Stomach (tissue), 8 donors: ENCODE measurements at regions not wholly inside any gene's neighbourhood (a gene's known extent, or its start where the extent isn't known, plus 50 kb on each side); places are given as distances from the start of the nearest gene placed in this dataset.
"Not testable (repeated sequence)": the region's sequence is repeated elsewhere in the genome, so short reads cannot be mapped to it uniquely, and the experiment has no call there.

Source experiments
- DNase-seq, 2 donors: peaks; one replicate each; pipeline versions ENCODE4 v3.0.0 to v3.0.0-alpha.2; 2013 to 2019
- H3K27ac ChIP-seq, 5 donors: fragments of 200-600 bp in 4 of 5; sonication (generic) in 4 of 5; one replicate each; pipeline ENCODE4 v1.5.1; 2013 to 2019; ENCODE audit warnings: mild to moderate bottlenecking in 1 of 5, moderate library complexity in 1 of 5
- H3K27me3 ChIP-seq, 3 donors: fragments of 200-600 bp; sonication (generic); one replicate each; pipeline ENCODE4 v1.5.1; 2017 to 2019; ENCODE audit warnings: mixed run types in 1 of 3
- H3K36me3 ChIP-seq, 4 donors: fragments of 200-600 bp; sonication (generic); 1 replicate in 3 of 4; 2 replicates in 1 of 4; pipeline ENCODE4 v1.5.1; 2016 to 2019
- H3K4me1 ChIP-seq, 4 donors: fragments of 200-600 bp; sonication (generic); one replicate each; pipeline ENCODE4 v1.5.1; 2016 to 2019
- H3K4me3 ChIP-seq, 4 donors: fragments of 200-600 bp; sonication (generic) in 3 of 4; one replicate each; pipeline ENCODE4 v1.5.1; 2016 to 2019; ENCODE audit warnings: mild to moderate bottlenecking in 1 of 4
- H3K9me3 ChIP-seq, 4 donors: fragments of 200-600 bp; sonication (generic); one replicate each; pipeline ENCODE4 v1.5.1; 2016 to 2019
- EP300 ChIP-seq: sonication (generic); formaldehyde crosslinking; IDR thresholded peaks from one replicate; pipeline ENCODE4 v1.6.1; 2017; ENCODE audit warnings: antibody characterized with exemption
- POLR2A ChIP-seq, 4 donors: fragments of 450-650 bp; IDR thresholded peaks; one replicate each; pipeline ENCODE4 v1.6.1; 2016; ENCODE audit warnings: antibody characterized with exemption in 4 of 4, control low read depth in 2 of 4, mild to moderate bottlenecking in 1 of 4, moderate library complexity in 1 of 4
- POLR2AphosphoS5 ChIP-seq, 3 donors: sonication (generic); formaldehyde crosslinking; IDR thresholded peaks; one replicate each; pipeline ENCODE4 v1.6.1; 2016; ENCODE audit warnings: antibody characterized with exemption in 3 of 3
- WGBS, 5 donors: extraction: QIAGEN DNeasy Blood & Tissue Kit in 3 of 5; methylation state at CpG; one replicate each; pipeline versions ENCODE4 v1.1.5 to v1.1.7; 2013 to 2018; 5-methylcytosine and 5-hydroxymethylcytosine counted together
- intact Hi-C: fragments of 100-400 bp; cut with DNase I; formaldehyde crosslinking; loops from one replicate; pipeline ENCODE4 v1.15.1; 2023; ENCODE audit warnings: low total_unique reads
- TF ChIP-seq, protein P1 (sequence below), 7 experiments: fragments of 450-650 bp in 4 of 7; fragments of 200-600 bp in 3 of 7; sonication (generic) in 3 of 7; IDR thresholded peaks; one replicate each; pipeline ENCODE4 v1.5.1; 2016 to 2019; ENCODE audit warnings: antibody characterized with exemption in 7 of 7, control low read depth in 2 of 7, mild to moderate bottlenecking in 1 of 7
- donor health status: healthy with polysubstance abuse.
- donor health status: Bipolar disorder and iron deficiency.
- donor health status: healthy.

DNA sequence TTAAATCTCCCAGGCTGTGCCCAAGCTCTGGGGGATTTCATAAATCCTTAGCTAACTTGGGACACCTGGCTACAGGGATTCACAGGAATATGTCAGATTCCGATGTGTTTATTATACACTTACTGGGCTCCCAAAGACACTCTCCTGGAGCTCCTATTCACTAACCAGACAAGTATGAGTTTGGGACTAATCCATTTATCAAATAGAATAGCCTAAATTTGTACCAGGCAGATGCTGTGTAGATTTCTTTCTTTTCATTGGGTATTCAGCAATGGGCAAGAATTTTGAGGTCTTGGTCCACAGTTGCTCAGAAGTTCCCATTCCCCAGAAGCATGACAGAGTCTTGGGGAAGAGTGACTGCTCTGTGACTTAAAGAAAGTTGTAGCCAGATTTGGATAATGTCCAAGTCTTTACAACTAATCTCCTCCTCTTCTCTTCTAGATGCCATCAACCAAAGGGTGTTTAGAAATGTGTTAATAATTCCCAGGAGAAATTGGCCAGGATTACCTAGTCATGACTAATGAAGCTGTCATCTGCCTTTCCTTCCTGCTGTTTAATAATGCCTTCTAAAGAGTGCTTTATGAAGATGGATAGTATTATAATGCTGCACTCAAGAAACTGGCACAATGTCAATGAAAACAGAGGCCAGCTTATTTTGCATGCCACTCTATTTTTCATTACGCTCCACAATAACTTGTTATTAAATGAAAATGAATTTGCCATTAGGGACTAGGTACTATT is 120.9 kb downstream of the CHIC2 start:
- no peak overlapping the region for H3K27ac ChIP-seq
- TF ChIP-seq POLR2A (IDR thresholded peaks at IDR 0.05) (no peak), EP300 (no peak), POLR2AphosphoS5 (IDR thresholded peaks at IDR 0.05) (no peak)
- TF ChIP-seq, protein P1, sequence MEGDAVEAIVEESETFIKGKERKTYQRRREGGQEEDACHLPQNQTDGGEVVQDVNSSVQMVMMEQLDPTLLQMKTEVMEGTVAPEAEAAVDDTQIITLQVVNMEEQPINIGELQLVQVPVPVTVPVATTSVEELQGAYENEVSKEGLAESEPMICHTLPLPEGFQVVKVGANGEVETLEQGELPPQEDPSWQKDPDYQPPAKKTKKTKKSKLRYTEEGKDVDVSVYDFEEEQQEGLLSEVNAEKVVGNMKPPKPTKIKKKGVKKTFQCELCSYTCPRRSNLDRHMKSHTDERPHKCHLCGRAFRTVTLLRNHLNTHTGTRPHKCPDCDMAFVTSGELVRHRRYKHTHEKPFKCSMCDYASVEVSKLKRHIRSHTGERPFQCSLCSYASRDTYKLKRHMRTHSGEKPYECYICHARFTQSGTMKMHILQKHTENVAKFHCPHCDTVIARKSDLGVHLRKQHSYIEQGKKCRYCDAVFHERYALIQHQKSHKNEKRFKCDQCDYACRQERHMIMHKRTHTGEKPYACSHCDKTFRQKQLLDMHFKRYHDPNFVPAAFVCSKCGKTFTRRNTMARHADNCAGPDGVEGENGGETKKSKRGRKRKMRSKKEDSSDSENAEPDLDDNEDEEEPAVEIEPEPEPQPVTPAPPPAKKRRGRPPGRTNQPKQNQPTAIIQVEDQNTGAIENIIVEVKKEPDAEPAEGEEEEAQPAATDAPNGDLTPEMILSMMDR (IDR thresholded peaks at IDR 0.05), result no peak
- peak in 1 of 2 donors; percentile 63 for DNase-seq
- no peaks in the 10 kb centered on the region for H3K27me3 ChIP-seq
- peaks cover 0 to 21% (median 11%) of the 10 kb centered on the region in 4 donors for H3K9me3 ChIP-seq
- intact Hi-C loops, result no loop called here
- H3K4me1 ChIP-seq, result peaks cover 0 to 8% (median 2%) of the 10 kb centered on the region in 4 donors
- H3K4me3 ChIP-seq, result no peak overlapping the region
- no peaks in the 10 kb centered on the region for H3K36me3 ChIP-seq
- WGBS, 5 donors, result 57 to 85% (median 76%) methylated on average over 2 of the region's 2 CpGs

DNA sequence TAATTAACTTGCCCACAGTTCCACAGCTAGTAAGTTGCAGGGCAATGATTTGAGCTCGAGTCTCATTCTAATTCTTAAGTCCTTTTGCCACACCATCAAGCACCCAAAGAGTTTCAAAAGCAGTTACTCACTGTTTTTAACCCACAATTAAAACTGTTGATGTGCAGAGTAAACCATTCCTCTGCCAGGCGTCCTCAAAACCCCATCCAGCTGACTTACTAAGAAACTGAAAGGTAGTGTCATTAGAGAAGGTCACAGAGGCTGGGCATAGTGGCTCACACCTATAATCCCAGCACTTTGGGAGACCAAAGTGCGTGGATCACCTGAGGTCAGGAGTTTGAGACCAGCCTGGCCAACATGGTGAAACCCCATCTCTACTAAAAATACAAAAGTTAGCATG is 121.7 kb downstream of the CHIC2 start:
- Histone ChIP-seq H3K27me3 (no peaks in the 10 kb centered on the region), H3K27ac (no peak overlapping the region), H3K9me3 (peaks cover 0 to 21% (median 11%) of the 10 kb centered on the region in 4 donors), H3K36me3 (no peaks in the 10 kb centered on the region), H3K4me3 (no peak overlapping the region), H3K4me1 (peaks cover 0 to 8% (median 2%) of the 10 kb centered on the region in 4 donors)
- TF ChIP-seq POLR2AphosphoS5 (IDR thresholded peaks at IDR 0.05), result no peak
- DNase-seq, result no peak
- intact Hi-C loops, result no loop called here
- 57 to 90% (median 76%) methylated on average over 3 of the region's 3 CpGs for WGBS, 5 donors

DNA sequence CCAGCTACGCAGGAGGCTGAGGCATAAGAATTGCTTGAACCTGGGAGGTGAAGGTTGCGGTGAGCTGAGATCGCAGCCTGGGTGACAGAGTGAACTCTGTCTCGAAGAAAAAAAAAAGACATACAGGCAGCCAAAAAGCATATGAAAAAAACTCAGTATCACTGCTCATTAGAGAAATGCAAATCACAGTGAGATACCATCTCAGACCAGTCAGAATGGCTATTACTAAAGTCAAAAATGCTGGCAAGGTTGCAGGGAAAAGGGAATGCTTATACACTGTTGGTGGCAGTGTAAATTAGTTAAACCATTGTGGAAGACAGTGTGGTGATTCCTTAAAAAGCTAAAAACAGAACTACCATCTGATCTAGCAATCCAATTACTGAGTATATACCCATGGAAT is 123.1 kb downstream of the CHIC2 start:
- DNase-seq, result no peak
- Histone ChIP-seq H3K36me3 (no peaks in the 10 kb centered on the region), H3K27ac (no peak overlapping the region), H3K4me1 (peaks cover 0 to 8% (median 2%) of the 10 kb centered on the region in 4 donors), H3K4me3 (no peak overlapping the region), H3K27me3 (no peaks in the 10 kb centered on the region), H3K9me3 (peaks cover 0 to 21% (median 11%) of the 10 kb centered on the region in 4 donors)
- intact Hi-C loops, result no loop called here
- TF ChIP-seq EP300 (no peak), POLR2AphosphoS5 (IDR thresholded peaks at IDR 0.05) (no peak), POLR2A (IDR thresholded peaks at IDR 0.05) (no peak)
- TF ChIP-seq, protein P1 (IDR thresholded peaks at IDR 0.05), result no peak
- 95 to 99% (median 97%) methylated on average over 4 of the region's 4 CpGs for WGBS, 5 donors

DNA sequence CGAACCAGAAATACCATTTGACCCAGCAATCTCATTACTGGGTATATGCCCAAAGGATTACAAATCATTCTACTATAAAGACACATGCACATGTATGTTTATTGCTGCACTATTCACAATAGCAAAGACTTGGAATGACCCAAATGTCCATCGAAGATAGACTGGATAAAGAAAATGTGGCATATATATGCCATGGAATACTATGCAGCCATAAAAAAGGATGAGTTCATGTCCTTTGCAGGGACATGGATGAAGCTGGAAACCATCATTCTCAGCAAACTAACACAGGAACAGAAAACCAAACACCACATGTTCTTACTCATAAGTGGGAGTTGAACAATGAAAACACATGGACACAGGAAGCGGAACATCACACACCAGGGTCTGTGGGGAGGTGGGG is 124.5 kb downstream of the CHIC2 start:
- H3K27ac ChIP-seq, H3K4me3 ChIP-seq, DNase-seq, H3K36me3 ChIP-seq, H3K27me3 ChIP-seq, H3K4me1 ChIP-seq, intact Hi-C loops: not testable (repeated sequence)
- WGBS, 5 donors, result 93 to 100% (median 96%) methylated on average over 3 of the region's 3 CpGs
- peaks cover 0 to 21% (median 11%) of the 10 kb centered on the region in 4 donors for H3K9me3 ChIP-seq

DNA sequence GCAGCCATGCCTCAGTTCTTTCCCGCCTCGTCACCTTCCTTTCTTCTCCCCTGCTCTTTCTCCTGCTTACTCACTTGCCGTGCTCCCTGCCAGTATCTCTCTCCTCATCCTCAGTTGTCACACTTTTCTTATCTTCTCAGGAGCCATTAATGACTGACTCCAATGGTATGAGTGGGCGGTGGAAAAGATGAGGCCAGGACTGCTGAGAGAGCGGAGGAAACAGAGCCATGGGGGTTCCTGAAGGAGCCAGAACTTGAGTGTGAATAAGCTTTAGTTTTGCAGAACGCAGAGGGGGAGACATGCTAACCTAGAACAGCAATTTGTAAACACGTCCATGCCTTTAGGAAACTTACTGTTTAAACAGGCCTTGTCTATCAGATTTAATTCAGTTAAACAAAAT is 126.5 kb downstream of the CHIC2 start:
- peak in 1 of 2 donors; percentile 9 for DNase-seq
- WGBS, 5 donors, result 75 to 80% (median 79%) methylated on average over 7 of the region's 7 CpGs
- Histone ChIP-seq H3K27me3 (peaks cover 0 to 4% (median 0%) of the 10 kb centered on the region in 3 donors), H3K27ac (no peak overlapping the region), H3K36me3 (no peaks in the 10 kb centered on the region), H3K9me3 (peaks cover 0 to 21% (median 11%) of the 10 kb centered on the region in 4 donors), H3K4me3 (no peak overlapping the region), H3K4me1 (no peaks in the 10 kb centered on the region)
- intact Hi-C loops, result no loop called here
- TF ChIP-seq POLR2AphosphoS5 (IDR thresholded peaks at IDR 0.05) (no peak), EP300 (no peak), POLR2A (IDR thresholded peaks at IDR 0.05) (no peak)
- TF ChIP-seq, protein P1 (IDR thresholded peaks at IDR 0.05), result no peak
